ENCODE measurements at regions not wholly inside any gene's neighbourhood (a gene's known extent, or its start where the extent isn't known, plus 50 kb on each side); places are given as distances from the start of the nearest gene placed in this dataset.

DNA sequence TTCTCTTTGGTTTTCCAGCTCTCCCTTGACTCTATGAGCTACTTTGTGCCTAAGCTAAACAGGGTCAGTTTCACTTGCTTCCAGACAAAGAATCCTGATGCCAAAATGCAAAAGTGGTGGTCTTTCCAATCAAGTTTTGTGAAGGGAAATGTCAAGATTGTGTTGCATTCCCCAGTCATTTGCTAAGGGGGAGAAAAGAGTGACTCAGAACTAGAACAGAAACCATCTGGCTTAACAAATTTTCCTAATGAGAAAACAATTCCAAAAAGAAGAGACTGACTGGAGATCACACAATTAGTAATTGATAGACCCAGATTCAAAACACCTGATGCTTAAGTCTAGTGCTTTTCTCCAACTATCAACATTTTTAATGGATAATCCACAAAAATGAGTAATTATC is 235.1 kb upstream of the DIO2 start:
- TF ChIP-seq POLR2A (IDR thresholded peaks at IDR 0.05), result no peak
- TF ChIP-seq, protein P1, sequence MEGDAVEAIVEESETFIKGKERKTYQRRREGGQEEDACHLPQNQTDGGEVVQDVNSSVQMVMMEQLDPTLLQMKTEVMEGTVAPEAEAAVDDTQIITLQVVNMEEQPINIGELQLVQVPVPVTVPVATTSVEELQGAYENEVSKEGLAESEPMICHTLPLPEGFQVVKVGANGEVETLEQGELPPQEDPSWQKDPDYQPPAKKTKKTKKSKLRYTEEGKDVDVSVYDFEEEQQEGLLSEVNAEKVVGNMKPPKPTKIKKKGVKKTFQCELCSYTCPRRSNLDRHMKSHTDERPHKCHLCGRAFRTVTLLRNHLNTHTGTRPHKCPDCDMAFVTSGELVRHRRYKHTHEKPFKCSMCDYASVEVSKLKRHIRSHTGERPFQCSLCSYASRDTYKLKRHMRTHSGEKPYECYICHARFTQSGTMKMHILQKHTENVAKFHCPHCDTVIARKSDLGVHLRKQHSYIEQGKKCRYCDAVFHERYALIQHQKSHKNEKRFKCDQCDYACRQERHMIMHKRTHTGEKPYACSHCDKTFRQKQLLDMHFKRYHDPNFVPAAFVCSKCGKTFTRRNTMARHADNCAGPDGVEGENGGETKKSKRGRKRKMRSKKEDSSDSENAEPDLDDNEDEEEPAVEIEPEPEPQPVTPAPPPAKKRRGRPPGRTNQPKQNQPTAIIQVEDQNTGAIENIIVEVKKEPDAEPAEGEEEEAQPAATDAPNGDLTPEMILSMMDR (IDR thresholded peaks at IDR 0.05), result no peak

All from stomach (tissue), 4 donors.